Erythroblast (primary cell): ENCODE measurements at regions not wholly inside any gene's neighbourhood (a gene's known extent, or its start where the extent isn't known, plus 50 kb on each side); places are given as distances from the start of the nearest gene placed in this dataset.

Experiments
- DNase-seq, 2 experiments: peaks; one replicate each; lab custom pipeline; 2025; lab: John Stamatoyannopoulos, UW
- GATA1 ChIP-seq: IDR thresholded peaks from 2 replicates; pipeline ENCODE4 v1.6.1; 2011; ENCODE audit warnings: low read depth, mild to moderate bottlenecking, control low read depth, low read length, moderate library complexity
- POLR2A ChIP-seq: IDR thresholded peaks from 2 replicates; pipeline ENCODE4 v1.6.1; 2011; ENCODE audit warnings: mild to moderate bottlenecking, low read length

DNA sequence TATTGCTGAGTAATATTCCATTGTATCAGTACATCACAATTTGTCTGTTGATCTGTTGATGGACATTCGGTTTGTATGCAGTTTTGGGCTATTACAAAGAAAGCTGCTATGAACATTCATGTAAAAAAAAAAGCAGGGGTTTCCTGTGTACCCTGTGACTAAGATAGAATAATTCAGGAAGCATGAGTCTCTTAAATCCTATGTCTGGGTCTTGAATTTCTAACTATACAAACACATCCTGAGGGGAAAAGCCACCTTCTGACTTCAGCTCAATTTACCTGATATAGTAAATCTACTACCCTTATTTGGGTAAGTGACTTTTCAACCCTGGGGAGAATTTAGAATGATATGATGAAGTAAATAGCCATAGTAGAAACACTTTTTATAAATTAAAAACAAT is 94.6 kb upstream of the FUNDC1 start:
- DNase-seq: no peak

DNA sequence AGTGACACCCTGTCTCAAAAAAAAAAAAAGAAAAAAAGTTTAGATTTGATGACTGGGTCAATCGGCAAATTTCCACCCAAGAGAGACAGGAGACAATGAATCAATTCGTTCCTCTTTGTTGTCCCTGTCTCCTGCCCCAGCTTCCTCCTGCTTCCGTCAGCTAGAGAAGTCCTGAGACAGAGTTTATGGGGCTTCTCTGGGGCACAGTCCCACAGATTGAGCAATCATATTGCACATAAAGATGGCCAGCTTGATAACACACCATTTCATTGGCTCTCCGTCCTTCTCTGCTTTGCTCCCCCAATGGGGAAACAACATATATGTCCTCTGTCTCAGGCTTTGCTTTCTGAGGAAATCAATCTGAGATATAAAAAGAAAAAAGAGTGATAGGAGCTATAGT is 78.4 kb upstream of the FUNDC1 start:
- DNase-seq: no peak
- TF ChIP-seq POLR2A (no peak), GATA1 (no peak)

More for the DNA sequence above, 94.6 kb upstream of the FUNDC1 start:
- TF ChIP-seq GATA1 (no peak), POLR2A (no peak)

DNA sequence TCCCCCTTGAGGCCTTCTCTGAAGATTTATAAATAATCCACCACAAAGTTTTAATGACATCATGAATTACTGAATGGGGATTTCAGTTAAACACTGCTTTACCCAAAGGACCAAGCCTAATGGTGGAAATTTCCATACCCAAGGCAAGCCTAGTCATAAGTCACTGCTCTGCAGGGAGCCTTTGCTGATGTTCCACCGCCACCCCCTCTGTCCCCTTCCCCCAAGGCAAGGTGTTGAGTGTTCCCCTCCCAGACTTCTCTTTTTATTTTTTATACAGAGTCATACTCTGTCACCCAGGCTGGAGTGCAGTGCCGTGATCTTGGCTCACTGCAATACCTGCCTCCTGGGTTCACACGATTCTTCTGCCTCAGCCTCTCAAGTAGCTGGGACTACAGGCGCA is 76.4 kb upstream of the FUNDC1 start:
- TF ChIP-seq POLR2A: no peak
- TF ChIP-seq GATA1: no peak
- no peak for DNase-seq

DNA sequence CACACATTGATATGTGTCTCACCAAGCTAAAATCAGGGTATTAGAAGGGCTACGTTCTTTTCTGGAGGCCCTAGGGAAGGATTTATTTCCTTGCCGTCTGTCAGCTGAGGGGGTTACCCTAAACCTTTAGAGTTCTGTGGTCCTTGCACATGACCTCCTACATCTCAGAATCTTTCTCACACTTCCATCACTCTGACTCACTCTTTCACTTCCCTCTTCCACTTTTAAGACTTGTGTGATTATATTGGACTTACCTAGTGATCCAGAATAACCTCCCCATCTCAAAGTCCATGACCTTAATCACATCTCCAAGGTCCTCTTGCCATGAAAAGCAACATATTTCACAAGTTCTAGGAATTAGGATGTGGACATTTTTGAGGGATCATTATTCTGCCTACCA is 53.6 kb upstream of the FUNDC1 start:
- DNase-seq: no peak
- TF ChIP-seq POLR2A (no peak), GATA1 (no peak)
